Esophagus squamous epithelium (tissue), 4 donors: ENCODE measurements at regions not wholly inside any gene's neighbourhood (a gene's known extent, or its start where the extent isn't known, plus 50 kb on each side); places are given as distances from the start of the nearest gene placed in this dataset.

Source experiments
- CTCF ChIP-seq, 6 experiments: fragments of 450-650 bp in 4 of 6; fragments of 200-600 bp in 2 of 6; sonication (generic) in 2 of 6; IDR thresholded peaks; one replicate each; pipeline ENCODE4 v1.5.1; 2016 to 2019; ENCODE audit warnings: antibody characterized with exemption in 6 of 6, mild to moderate bottlenecking in 4 of 6, moderate library complexity in 4 of 6
- POLR2A ChIP-seq, 4 donors: fragments of 450-650 bp; IDR thresholded peaks; one replicate each; pipeline ENCODE4 v1.6.1; 2017; ENCODE audit warnings: antibody characterized with exemption in 4 of 4, mild to moderate bottlenecking in 4 of 4, moderate library complexity in 3 of 4

GRCh38 chr18:7492385-7492784 lies 74.7 kb upstream of the PTPRM start:
- TF ChIP-seq CTCF (IDR thresholded peaks at IDR 0.05) = no peak
- no peak for TF ChIP-seq POLR2A (IDR thresholded peaks at IDR 0.05)
